Esophagus squamous epithelium (tissue), 4 donors: ENCODE measurements at regions not wholly inside any gene's neighbourhood (a gene's known extent, or its start where the extent isn't known, plus 50 kb on each side); places are given as distances from the start of the nearest gene placed in this dataset.

Experiments used
- POLR2A ChIP-seq, 4 donors: fragments of 450-650 bp; IDR thresholded peaks; one replicate each; pipeline ENCODE4 v1.6.1; 2017; ENCODE audit warnings: antibody characterized with exemption in 4 of 4, mild to moderate bottlenecking in 4 of 4, moderate library complexity in 3 of 4
- TF ChIP-seq, protein P1 (sequence below), 6 experiments: fragments of 450-650 bp in 4 of 6; fragments of 200-600 bp in 2 of 6; sonication (generic) in 2 of 6; IDR thresholded peaks; one replicate each; pipeline ENCODE4 v1.5.1; 2016 to 2019; ENCODE audit warnings: antibody characterized with exemption in 6 of 6, mild to moderate bottlenecking in 4 of 6, moderate library complexity in 4 of 6

DNA sequence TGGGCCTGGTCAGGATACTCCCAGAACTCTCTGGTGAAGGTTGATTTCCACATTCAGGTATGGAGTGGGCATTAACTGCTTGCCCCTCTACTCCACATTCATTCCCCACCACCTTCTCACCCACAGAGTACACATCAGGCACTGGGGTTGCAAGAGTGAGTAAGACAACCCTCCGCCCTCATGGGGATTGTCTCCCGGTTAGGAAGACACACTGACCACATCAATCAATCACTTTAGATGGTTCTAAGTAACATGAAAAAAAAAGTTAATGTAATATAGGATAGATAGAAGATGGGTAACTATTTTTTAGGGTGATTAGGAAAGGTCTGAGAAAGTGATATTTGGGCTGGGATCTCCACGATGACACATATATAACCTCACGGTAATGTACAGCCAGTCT lies 116.0 kb upstream of the NEO1 start:
- TF ChIP-seq, protein P1, sequence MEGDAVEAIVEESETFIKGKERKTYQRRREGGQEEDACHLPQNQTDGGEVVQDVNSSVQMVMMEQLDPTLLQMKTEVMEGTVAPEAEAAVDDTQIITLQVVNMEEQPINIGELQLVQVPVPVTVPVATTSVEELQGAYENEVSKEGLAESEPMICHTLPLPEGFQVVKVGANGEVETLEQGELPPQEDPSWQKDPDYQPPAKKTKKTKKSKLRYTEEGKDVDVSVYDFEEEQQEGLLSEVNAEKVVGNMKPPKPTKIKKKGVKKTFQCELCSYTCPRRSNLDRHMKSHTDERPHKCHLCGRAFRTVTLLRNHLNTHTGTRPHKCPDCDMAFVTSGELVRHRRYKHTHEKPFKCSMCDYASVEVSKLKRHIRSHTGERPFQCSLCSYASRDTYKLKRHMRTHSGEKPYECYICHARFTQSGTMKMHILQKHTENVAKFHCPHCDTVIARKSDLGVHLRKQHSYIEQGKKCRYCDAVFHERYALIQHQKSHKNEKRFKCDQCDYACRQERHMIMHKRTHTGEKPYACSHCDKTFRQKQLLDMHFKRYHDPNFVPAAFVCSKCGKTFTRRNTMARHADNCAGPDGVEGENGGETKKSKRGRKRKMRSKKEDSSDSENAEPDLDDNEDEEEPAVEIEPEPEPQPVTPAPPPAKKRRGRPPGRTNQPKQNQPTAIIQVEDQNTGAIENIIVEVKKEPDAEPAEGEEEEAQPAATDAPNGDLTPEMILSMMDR (IDR thresholded peaks at IDR 0.05) = no peak
- TF ChIP-seq POLR2A (IDR thresholded peaks at IDR 0.05) = no peak
